NCI-H2029 (cell line): ENCODE measurements at regions not wholly inside any gene's neighbourhood (a gene's known extent, or its start where the extent isn't known, plus 50 kb on each side); places are given as distances from the start of the nearest gene placed in this dataset.
"Not testable (repeated sequence)": the region's sequence is repeated elsewhere in the genome, so short reads cannot be mapped to it uniquely, and the experiment has no call there.

Experiments
- DNase-seq: peaks from one replicate; lab custom pipeline; 2025; lab: John Stamatoyannopoulos, UW

GRCh38 chrX:111041018-111041462 is 55.0 kb upstream of the PAK3 start:
- DNase-seq: no peak

GRCh38 chrX:111040377-111041017 is 55.5 kb upstream of the PAK3 start:
- no peak for DNase-seq

GRCh38 chrX:111039606-111040005 is 56.4 kb upstream of the PAK3 start:
- DNase-seq: no peak

- no peak for DNase-seq
These were observed 60.0 kb upstream of the PAK3 start for GRCh38 chrX:111035991-111036390.

- no peak for DNase-seq
These were observed 60.7 kb upstream of the PAK3 start for GRCh38 chrX:111035256-111035655.

- not testable (repeated sequence) for DNase-seq
These were observed 73.0 kb upstream of the PAK3 start for GRCh38 chrX:111022998-111023397.

GRCh38 chrX:111020283-111020682 is 75.7 kb upstream of the PAK3 start:
- DNase-seq: no peak

GRCh38 chrX:111013778-111014455 is 82.1 kb upstream of the PAK3 start:
- no peak for DNase-seq

- DNase-seq: no peak
These were observed 85.9 kb upstream of the PAK3 start for GRCh38 chrX:111010111-111010510.

GRCh38 chrX:111009256-111009655 is 86.7 kb upstream of the PAK3 start:
- DNase-seq: no peak

GRCh38 chrX:111008126-111008525 is 87.9 kb upstream of the PAK3 start:
- DNase-seq: no peak

- DNase-seq: no peak
These were observed 88.8 kb upstream of the PAK3 start for GRCh38 chrX:111007238-111007637.

GRCh38 chrX:111006116-111006515 is 89.9 kb upstream of the PAK3 start:
- no peak for DNase-seq

GRCh38 chrX:111005166-111005565 is 90.8 kb upstream of the PAK3 start:
- DNase-seq: no peak

- DNase-seq: no peak
These were observed 92.9 kb upstream of the PAK3 start for GRCh38 chrX:111003118-111003517.

GRCh38 chrX:110992611-110993010 is 103.4 kb upstream of the PAK3 start:
- no peak for DNase-seq

- DNase-seq: no peak
These were observed 106.1 kb upstream of the PAK3 start for GRCh38 chrX:110989869-110990268.

- no peak for DNase-seq
These were observed 106.5 kb upstream of the PAK3 start for GRCh38 chrX:110989447-110989846.

- DNase-seq: no peak
These were observed 108.7 kb upstream of the PAK3 start for GRCh38 chrX:110987292-110987691.

GRCh38 chrX:110985470-110985869 is 110.5 kb upstream of the PAK3 start:
- no peak for DNase-seq

GRCh38 chrX:110983024-110983423 is 113.0 kb upstream of the PAK3 start:
- no peak for DNase-seq

GRCh38 chrX:110966839-110967238 is 129.2 kb upstream of the PAK3 start:
- DNase-seq: no peak

- DNase-seq: no peak
These were observed 129.9 kb upstream of the PAK3 start for GRCh38 chrX:110966091-110966454.
